Epithelial cell of proximal tubule (primary cell): ENCODE measurements at regions not wholly inside any gene's neighbourhood (a gene's known extent, or its start where the extent isn't known, plus 50 kb on each side); places are given as distances from the start of the nearest gene placed in this dataset.

Experiments
- DNase-seq: peaks from one replicate; pipeline ENCODE4 v3.0.0-alpha.2; 2011; ENCODE audit warnings: low read depth
- H3K4me3 ChIP-seq: 2 replicates; pipeline ENCODE4 v1.5.1; 2011; ENCODE audit warnings: low read depth, mild to moderate bottlenecking, low read length
- CTCF ChIP-seq: conservative IDR thresholded peaks from 2 replicates; pipeline ENCODE4 v1.5.1; 2012; ENCODE audit warnings: low read depth, mild to moderate bottlenecking, low read length

GRCh38 chr4:23366557-23366906, 523.3 kb downstream of the PPARGC1A start:
- no peak overlapping the region for H3K4me3 ChIP-seq
- DNase-seq: peak; percentile 58
- TF ChIP-seq CTCF: no peak

- TF ChIP-seq CTCF: no peak
- H3K4me3 ChIP-seq: no peak overlapping the region
- peak; percentile 58 for DNase-seq
Measured at GRCh38 chr4:23365871-23366556, 523.8 kb downstream of the PPARGC1A start.

- DNase-seq: no peak
- no peak for TF ChIP-seq CTCF
- H3K4me3 ChIP-seq: no peak overlapping the region
Measured at GRCh38 chr4:23365086-23365485, 524.8 kb downstream of the PPARGC1A start.

- DNase-seq: no peak
- TF ChIP-seq CTCF: no peak
- no peak overlapping the region for H3K4me3 ChIP-seq
Measured at GRCh38 chr4:23364167-23364566, 525.7 kb downstream of the PPARGC1A start.

GRCh38 chr4:23361453-23361852, 528.4 kb downstream of the PPARGC1A start:
- no peak for DNase-seq
- H3K4me3 ChIP-seq: no peak overlapping the region
- no peak for TF ChIP-seq CTCF

- no peak for TF ChIP-seq CTCF
- no peak overlapping the region for H3K4me3 ChIP-seq
- DNase-seq: no peak
Measured at GRCh38 chr4:23360718-23361117, 529.1 kb downstream of the PPARGC1A start.

GRCh38 chr4:23355258-23355657, 534.6 kb downstream of the PPARGC1A start:
- TF ChIP-seq CTCF: no peak
- DNase-seq: no peak
- H3K4me3 ChIP-seq: no peak overlapping the region
